ENCODE measurements at regions not wholly inside any gene's neighbourhood (a gene's known extent, or its start where the extent isn't known, plus 50 kb on each side); places are given as distances from the start of the nearest gene placed in this dataset.

GRCh38 chr11:38191101-38191500 lies 1593.1 kb upstream of the RAG2 start:
- no peak overlapping the region for H3K27ac ChIP-seq (ENCODE audit: low read length)

GRCh38 chr11:38182126-38182866 lies 1584.3 kb upstream of the RAG2 start:
- no peak overlapping the region for H3K27ac ChIP-seq (ENCODE audit: low read length)

More at GRCh38 chr11:38191101-38191500, 1593.1 kb upstream of the RAG2 start:
- Histone ChIP-seq H3K9ac (ENCODE audit: low read length in 2 of 2) (no peak overlapping the region), H3K4me1 (ENCODE audit: control insufficient read depth, insufficient read depth, low read length) (no peaks in the 10 kb centered on the region), H3K4me3 (ENCODE audit: low read length in 2 of 2) (no peak overlapping the region), H3K36me3 (ENCODE audit: control insufficient read depth in 2 of 2, insufficient read depth in 2 of 2, low read length in 2 of 2) (no peaks in the 10 kb centered on the region), H3K9me3 (ENCODE audit: control insufficient read depth in 2 of 2, low read length in 2 of 2) (no peaks in the 10 kb centered on the region), H3K27me3 (ENCODE audit: control insufficient read depth in 1 of 2, insufficient read depth in 2 of 2, low read length in 2 of 2) (no peaks in the 10 kb centered on the region)

DNA sequence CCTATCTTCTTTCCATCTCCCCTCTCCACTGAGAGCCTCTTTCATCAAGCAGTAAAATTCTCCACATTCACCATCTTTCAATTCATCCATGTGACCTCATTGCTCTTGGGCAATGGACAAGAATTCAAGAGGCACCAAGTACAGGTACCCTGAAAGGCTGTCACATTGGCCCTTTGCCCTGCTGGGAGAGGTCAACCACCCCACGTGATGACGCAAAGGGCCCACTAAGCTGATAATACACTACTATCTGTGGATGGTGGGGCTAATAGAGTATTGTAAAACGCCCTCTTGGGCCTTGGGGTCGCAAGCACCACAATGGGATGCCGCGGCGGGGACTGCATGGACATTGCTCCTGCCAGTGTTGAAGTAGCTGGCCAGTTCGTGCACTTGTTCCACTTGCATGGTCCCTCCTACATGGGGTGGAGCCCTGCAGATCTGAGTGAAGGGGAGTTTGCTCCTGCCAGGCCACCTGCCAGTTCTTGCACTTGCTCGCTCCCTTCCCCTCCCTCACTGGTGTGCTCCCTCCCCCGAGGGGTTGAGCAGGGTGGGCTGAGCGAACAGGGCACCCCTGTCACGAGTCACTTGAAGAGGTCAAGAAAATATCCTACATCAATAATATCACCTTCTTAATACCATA lies 1578.8 kb upstream of the RAG2 start:
- Histone ChIP-seq H3K36me3 (ENCODE audit: control insufficient read depth in 2 of 2, insufficient read depth in 2 of 2, low read length in 2 of 2) (no peaks in the 10 kb centered on the region), H3K27me3 (ENCODE audit: control insufficient read depth in 1 of 2, insufficient read depth in 2 of 2, low read length in 2 of 2) (no peaks in the 10 kb centered on the region), H3K27ac (ENCODE audit: low read length) (no peak overlapping the region), H3K4me1 (ENCODE audit: control insufficient read depth, insufficient read depth, low read length) (no peaks in the 10 kb centered on the region), H3K9me3 (ENCODE audit: control insufficient read depth in 2 of 2, low read length in 2 of 2) (no peaks in the 10 kb centered on the region), H3K4me3 (ENCODE audit: low read length in 2 of 2) (no peak overlapping the region), H3K9ac (ENCODE audit: low read length in 2 of 2) (no peak overlapping the region)

More at GRCh38 chr11:38182126-38182866, 1584.3 kb upstream of the RAG2 start:
- H3K9me3 ChIP-seq (ENCODE audit: control insufficient read depth in 2 of 2, low read length in 2 of 2), result no peaks in the 10 kb centered on the region
- H3K36me3 ChIP-seq (ENCODE audit: control insufficient read depth in 2 of 2, insufficient read depth in 2 of 2, low read length in 2 of 2), result no peaks in the 10 kb centered on the region
- H3K4me3 ChIP-seq (ENCODE audit: low read length in 2 of 2), result no peak overlapping the region
- no peak overlapping the region for H3K9ac ChIP-seq (ENCODE audit: low read length in 2 of 2)
- no peaks in the 10 kb centered on the region for H3K4me1 ChIP-seq (ENCODE audit: control insufficient read depth, insufficient read depth, low read length)
- H3K27me3 ChIP-seq (ENCODE audit: control insufficient read depth in 1 of 2, insufficient read depth in 2 of 2, low read length in 2 of 2), result no peaks in the 10 kb centered on the region

DNA sequence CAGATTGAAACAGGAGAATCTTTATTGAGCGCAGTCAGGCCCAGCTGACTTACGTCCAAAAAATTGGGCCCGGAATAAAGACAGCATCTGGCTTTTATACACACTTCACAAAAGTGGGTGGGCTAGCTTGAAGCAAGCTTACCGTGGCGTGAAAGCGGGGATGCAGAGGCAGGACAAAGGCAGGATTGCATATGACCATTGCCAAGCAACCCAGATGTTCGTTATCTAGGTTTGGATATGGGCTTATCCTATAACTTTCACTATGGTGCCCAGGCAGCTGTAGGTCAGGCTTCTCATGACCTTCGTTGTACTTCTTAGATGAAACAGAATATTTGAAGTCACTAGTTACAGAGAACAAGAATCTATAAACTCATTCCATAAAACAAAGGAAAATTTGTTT lies 1575.6 kb upstream of the RAG2 start:
- H3K4me3 ChIP-seq (ENCODE audit: low read length in 2 of 2), result no peak overlapping the region

GRCh38 chr11:38169286-38169685 lies 1571.2 kb upstream of the RAG2 start:
- peaks cover 2% of the 10 kb centered on the region for H3K4me1 ChIP-seq (ENCODE audit: control insufficient read depth, insufficient read depth, low read length)
- no peak overlapping the region for H3K9ac ChIP-seq (ENCODE audit: low read length in 2 of 2)
- no peaks in the 10 kb centered on the region for H3K27me3 ChIP-seq (ENCODE audit: control insufficient read depth in 1 of 2, insufficient read depth in 2 of 2, low read length in 2 of 2)
- H3K9me3 ChIP-seq (ENCODE audit: control insufficient read depth in 2 of 2, low read length in 2 of 2), result no peaks in the 10 kb centered on the region
- H3K36me3 ChIP-seq (ENCODE audit: control insufficient read depth in 2 of 2, insufficient read depth in 2 of 2, low read length in 2 of 2), result no peaks in the 10 kb centered on the region
- no peak overlapping the region for H3K27ac ChIP-seq (ENCODE audit: low read length)
- H3K4me3 ChIP-seq (ENCODE audit: low read length in 2 of 2), result no peak overlapping the region

More for the DNA sequence above, 1575.6 kb upstream of the RAG2 start:
- Histone ChIP-seq H3K9ac (ENCODE audit: low read length in 2 of 2) (no peak overlapping the region), H3K27ac (ENCODE audit: low read length) (no peak overlapping the region), H3K36me3 (ENCODE audit: control insufficient read depth in 2 of 2, insufficient read depth in 2 of 2, low read length in 2 of 2) (no peaks in the 10 kb centered on the region), H3K4me1 (ENCODE audit: control insufficient read depth, insufficient read depth, low read length) (peaks cover 2% of the 10 kb centered on the region), H3K9me3 (ENCODE audit: control insufficient read depth in 2 of 2, low read length in 2 of 2) (no peaks in the 10 kb centered on the region), H3K27me3 (ENCODE audit: control insufficient read depth in 1 of 2, insufficient read depth in 2 of 2, low read length in 2 of 2) (no peaks in the 10 kb centered on the region)

DNA sequence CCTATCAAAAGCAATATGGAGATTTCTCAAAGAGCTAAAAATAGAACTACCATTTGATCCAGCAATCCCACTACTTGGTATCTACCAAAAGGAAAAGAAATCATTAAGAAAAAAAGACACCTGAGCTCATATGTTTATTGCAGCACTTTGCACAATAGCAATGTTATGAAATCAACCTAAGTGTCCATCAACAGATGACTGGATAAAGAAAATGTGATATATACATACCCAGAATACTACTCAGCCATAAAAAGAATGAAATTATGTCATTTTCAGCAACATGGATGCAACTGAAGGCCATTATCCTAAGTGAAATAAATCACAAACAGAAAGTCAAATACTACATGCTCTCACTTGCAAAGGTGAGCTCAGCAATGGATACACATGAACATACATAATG lies 1565.5 kb upstream of the RAG2 start:
- Histone ChIP-seq H3K27ac (ENCODE audit: low read length) (no peak overlapping the region), H3K4me3 (ENCODE audit: low read length in 2 of 2) (no peak overlapping the region), H3K9ac (ENCODE audit: low read length in 2 of 2) (no peak overlapping the region), H3K9me3 (ENCODE audit: control insufficient read depth in 2 of 2, low read length in 2 of 2) (no peaks in the 10 kb centered on the region), H3K36me3 (ENCODE audit: control insufficient read depth in 2 of 2, insufficient read depth in 2 of 2, low read length in 2 of 2) (no peaks in the 10 kb centered on the region), H3K4me1 (ENCODE audit: control insufficient read depth, insufficient read depth, low read length) (no peaks in the 10 kb centered on the region), H3K27me3 (ENCODE audit: control insufficient read depth in 1 of 2, insufficient read depth in 2 of 2, low read length in 2 of 2) (no peaks in the 10 kb centered on the region)

DNA sequence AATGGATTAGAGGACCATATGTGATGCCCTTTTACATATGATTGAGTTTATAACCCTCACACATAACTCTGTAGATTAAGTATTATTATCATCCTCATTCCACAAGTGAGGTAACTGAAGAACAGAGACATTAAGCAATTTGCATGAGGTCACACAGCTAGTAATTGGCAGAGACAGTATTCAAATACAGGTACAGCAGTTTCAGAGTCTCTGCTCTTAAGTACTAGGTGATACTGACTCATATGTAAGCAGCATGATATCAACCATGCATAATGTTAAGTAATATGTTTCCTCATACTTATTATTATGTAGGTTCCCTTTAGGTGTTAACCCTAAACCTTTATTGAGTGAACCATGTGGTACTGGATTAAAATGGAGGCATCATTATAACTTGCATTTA lies 1562.4 kb upstream of the RAG2 start:
- Histone ChIP-seq H3K4me3 (ENCODE audit: low read length in 2 of 2) (no peak overlapping the region), H3K4me1 (ENCODE audit: control insufficient read depth, insufficient read depth, low read length) (no peaks in the 10 kb centered on the region), H3K36me3 (ENCODE audit: control insufficient read depth in 2 of 2, insufficient read depth in 2 of 2, low read length in 2 of 2) (no peaks in the 10 kb centered on the region), H3K9ac (ENCODE audit: low read length in 2 of 2) (no peak overlapping the region), H3K9me3 (ENCODE audit: control insufficient read depth in 2 of 2, low read length in 2 of 2) (no peaks in the 10 kb centered on the region), H3K27ac (ENCODE audit: low read length) (no peak overlapping the region), H3K27me3 (ENCODE audit: control insufficient read depth in 1 of 2, insufficient read depth in 2 of 2, low read length in 2 of 2) (no peaks in the 10 kb centered on the region)

DNA sequence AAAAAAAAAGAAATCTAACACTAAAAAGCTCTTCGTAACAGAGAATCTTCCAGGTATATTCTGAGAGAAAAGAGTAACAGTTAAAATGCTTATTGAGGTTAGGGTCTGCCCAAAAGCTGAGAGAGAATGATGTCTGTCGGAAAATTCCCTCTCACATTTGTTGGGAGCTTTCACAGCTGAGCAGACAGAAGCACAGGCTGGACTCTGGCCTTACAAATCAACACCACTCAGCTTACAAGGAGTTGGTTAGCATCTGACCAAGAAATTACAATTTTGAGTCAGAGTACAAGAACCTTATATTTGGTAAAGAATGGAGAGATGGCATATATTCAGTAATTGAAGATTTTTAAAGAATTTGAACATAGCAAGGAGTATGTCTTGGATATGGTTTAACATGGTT lies 1561.0 kb upstream of the RAG2 start:
- H3K4me1 ChIP-seq (ENCODE audit: control insufficient read depth, insufficient read depth, low read length), result no peaks in the 10 kb centered on the region
- H3K9me3 ChIP-seq (ENCODE audit: control insufficient read depth in 2 of 2, low read length in 2 of 2), result no peaks in the 10 kb centered on the region
- no peak overlapping the region for H3K4me3 ChIP-seq (ENCODE audit: low read length in 2 of 2)
- H3K27ac ChIP-seq (ENCODE audit: low read length), result no peak overlapping the region
- H3K27me3 ChIP-seq (ENCODE audit: control insufficient read depth in 1 of 2, insufficient read depth in 2 of 2, low read length in 2 of 2), result no peaks in the 10 kb centered on the region
- H3K9ac ChIP-seq (ENCODE audit: low read length in 2 of 2), result no peak overlapping the region
- no peaks in the 10 kb centered on the region for H3K36me3 ChIP-seq (ENCODE audit: control insufficient read depth in 2 of 2, insufficient read depth in 2 of 2, low read length in 2 of 2)

GRCh38 chr11:38156495-38157146 lies 1558.6 kb upstream of the RAG2 start:
- no peak overlapping the region for H3K27ac ChIP-seq (ENCODE audit: low read length)
- H3K4me1 ChIP-seq (ENCODE audit: control insufficient read depth, insufficient read depth, low read length), result no peaks in the 10 kb centered on the region
- no peaks in the 10 kb centered on the region for H3K9me3 ChIP-seq (ENCODE audit: control insufficient read depth in 2 of 2, low read length in 2 of 2)
- H3K36me3 ChIP-seq (ENCODE audit: control insufficient read depth in 2 of 2, insufficient read depth in 2 of 2, low read length in 2 of 2), result no peaks in the 10 kb centered on the region
- H3K27me3 ChIP-seq (ENCODE audit: control insufficient read depth in 1 of 2, insufficient read depth in 2 of 2, low read length in 2 of 2), result no peaks in the 10 kb centered on the region
- H3K4me3 ChIP-seq (ENCODE audit: low read length in 2 of 2), result no peak overlapping the region
- H3K9ac ChIP-seq (ENCODE audit: low read length in 2 of 2), result no peak overlapping the region

- Histone ChIP-seq H3K9ac (ENCODE audit: low read length in 2 of 2) (no peak overlapping the region), H3K9me3 (ENCODE audit: control insufficient read depth in 2 of 2, low read length in 2 of 2) (no peaks in the 10 kb centered on the region), H3K27ac (ENCODE audit: low read length) (no peak overlapping the region), H3K4me1 (ENCODE audit: control insufficient read depth, insufficient read depth, low read length) (no peaks in the 10 kb centered on the region), H3K4me3 (ENCODE audit: low read length in 2 of 2) (no peak overlapping the region), H3K36me3 (ENCODE audit: control insufficient read depth in 2 of 2, insufficient read depth in 2 of 2, low read length in 2 of 2) (no peaks in the 10 kb centered on the region), H3K27me3 (ENCODE audit: control insufficient read depth in 1 of 2, insufficient read depth in 2 of 2, low read length in 2 of 2) (no peaks in the 10 kb centered on the region)
These were observed 1557.8 kb upstream of the RAG2 start for GRCh38 chr11:38155856-38156255.

DNA sequence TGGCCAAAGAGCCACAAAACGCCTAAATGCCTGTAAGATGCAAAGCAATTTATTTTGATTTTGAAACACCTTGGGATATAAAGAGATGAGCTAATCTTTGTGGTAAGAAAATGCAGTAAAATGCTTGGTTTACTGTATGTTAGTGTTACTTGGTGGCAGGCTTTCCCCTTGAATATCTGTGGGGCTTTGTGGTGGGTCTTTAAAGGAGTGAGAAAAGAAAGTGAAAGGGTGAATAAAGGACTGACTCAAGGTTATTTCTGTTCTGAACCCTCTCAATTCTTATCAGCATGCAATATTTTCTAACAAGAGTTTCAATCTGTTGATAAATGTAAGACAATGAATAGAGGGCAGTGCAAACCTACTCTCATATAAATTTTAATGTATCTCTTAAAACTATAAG lies 1555.9 kb upstream of the RAG2 start:
- no peak overlapping the region for H3K9ac ChIP-seq (ENCODE audit: low read length in 2 of 2)
- H3K4me3 ChIP-seq (ENCODE audit: low read length in 2 of 2), result no peak overlapping the region
- H3K27ac ChIP-seq (ENCODE audit: low read length), result no peak overlapping the region
- H3K36me3 ChIP-seq (ENCODE audit: control insufficient read depth in 2 of 2, insufficient read depth in 2 of 2, low read length in 2 of 2), result no peaks in the 10 kb centered on the region
- H3K27me3 ChIP-seq (ENCODE audit: control insufficient read depth in 1 of 2, insufficient read depth in 2 of 2, low read length in 2 of 2), result no peaks in the 10 kb centered on the region
- H3K9me3 ChIP-seq (ENCODE audit: control insufficient read depth in 2 of 2, low read length in 2 of 2), result no peaks in the 10 kb centered on the region
- no peaks in the 10 kb centered on the region for H3K4me1 ChIP-seq (ENCODE audit: control insufficient read depth, insufficient read depth, low read length)
